ENCODE measurements at regions not wholly inside any gene's neighbourhood (a gene's known extent, or its start where the extent isn't known, plus 50 kb on each side); places are given as distances from the start of the nearest gene placed in this dataset.
"Not testable (repeated sequence)": the region's sequence is repeated elsewhere in the genome, so short reads cannot be mapped to it uniquely, and the experiment has no call there.

DNA sequence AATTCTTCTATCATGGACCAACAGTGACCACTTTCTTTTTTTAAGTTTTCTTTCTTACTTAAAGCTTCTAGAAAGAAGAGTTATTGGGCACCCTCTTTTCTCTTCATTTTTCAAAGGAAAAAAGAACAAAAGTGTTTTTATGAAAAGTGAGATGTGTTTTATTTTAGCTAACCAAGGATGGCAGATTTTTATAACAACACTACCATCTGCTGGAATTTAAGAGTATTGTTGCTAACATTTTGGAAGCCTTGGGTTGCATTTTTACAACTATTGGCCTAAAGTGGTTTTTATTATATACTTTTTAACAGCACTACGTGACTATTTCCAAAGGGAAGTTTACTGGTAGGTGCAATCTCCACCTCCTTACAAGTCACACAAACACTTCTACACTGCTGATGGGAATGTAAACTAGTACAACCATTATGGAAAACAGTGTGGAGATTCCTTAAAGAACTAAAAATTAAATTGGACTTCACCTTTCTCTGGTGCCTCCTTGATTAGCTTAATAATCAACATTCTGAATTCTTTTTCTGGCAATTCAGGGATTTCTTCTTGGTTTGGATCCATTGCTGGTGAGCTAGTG is 237.7 kb upstream of the AGTR1 start:
- no peak for DNase-seq

DNA sequence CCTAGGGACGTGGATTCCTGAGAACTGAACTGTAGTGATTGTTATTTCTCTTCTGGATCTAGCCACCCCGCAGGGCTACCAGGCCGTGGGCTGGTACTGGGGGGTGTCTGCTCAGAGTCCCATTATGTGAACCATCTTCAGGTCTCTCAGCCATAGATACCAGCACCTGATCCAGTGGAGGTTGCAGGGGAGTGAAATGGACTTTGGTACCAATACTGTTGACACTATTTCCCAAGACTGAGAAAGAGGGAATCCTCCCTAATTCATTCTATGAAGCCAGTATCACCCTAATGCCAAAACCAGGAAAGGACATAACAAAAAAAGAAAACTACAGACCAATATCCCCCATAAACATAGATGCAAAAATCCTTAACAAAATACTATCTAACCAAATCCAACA is 237.0 kb upstream of the AGTR1 start:
- no peak for DNase-seq

DNA sequence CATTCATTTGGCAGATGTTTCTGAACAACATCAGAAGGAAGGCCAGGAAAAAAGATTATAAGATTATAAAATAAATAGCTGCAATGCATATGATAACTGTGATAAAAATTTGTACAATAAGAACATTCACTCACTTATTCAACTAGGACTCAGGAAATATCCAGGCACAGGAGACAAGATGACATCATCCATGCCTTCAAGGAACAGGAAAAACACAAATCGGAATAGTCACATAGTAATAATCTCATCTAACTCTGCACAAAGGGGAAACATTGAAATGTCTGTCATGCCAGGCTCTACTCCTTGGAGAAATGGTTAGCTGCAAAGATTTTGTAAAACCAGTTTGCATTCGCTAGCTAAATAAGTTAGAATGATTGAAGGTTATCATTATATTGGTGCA is 233.5 kb upstream of the AGTR1 start:
- DNase-seq = no peak

DNA sequence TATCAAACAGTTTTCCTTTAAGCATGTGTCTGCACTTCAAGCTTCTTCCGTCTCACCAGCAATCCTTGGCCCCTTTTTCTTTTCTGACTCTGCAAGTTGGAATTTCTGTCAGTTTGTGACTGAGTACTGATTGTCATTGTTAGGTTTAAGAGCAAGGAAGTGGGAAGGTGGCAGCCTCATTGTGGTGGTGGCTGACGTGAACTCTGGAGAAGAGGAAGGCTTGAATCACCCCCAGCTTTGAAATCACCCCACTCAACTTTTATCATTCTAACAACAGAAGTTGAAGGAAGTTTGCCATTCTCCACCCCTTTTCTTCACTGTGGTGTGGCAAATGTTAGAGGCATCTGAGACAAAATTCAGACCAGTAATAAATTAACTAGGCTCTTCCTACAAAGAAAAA is 231.6 kb upstream of the AGTR1 start:
- no peak for DNase-seq

DNA sequence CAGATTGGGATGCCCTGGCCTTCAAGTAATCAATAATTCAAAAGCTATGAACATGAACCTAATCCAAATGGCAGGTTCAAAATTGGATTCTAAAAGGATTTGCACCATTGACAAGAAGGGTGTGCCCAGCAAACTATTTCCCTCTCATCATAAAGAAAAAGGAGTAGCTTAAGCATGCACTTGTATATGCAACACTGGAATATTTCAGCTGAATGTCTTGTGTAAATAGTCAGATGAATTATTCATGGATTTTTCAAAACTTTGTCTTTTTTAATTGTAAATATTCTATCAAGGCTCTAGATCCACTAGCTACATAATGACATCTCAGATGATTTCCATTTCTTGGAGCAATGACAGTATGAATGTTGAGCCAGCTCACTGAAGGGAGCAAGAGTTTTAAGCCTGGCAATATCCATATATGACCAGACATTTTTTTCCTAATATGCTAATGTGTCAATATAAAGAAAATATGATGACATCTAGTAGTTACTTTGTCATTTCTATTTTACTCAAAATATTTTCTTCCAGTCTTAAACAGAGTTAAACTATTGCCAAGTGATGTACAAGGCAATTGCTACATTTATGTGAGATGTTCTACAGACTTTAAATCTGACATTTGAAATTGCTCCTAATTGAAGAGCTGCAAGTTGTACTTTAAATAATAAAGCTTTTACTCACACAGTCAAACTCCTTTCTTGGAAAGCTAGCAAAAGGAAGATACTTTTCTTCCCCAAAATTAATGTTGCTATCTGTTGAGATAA is 230.5 kb upstream of the AGTR1 start:
- no peak for DNase-seq

DNA sequence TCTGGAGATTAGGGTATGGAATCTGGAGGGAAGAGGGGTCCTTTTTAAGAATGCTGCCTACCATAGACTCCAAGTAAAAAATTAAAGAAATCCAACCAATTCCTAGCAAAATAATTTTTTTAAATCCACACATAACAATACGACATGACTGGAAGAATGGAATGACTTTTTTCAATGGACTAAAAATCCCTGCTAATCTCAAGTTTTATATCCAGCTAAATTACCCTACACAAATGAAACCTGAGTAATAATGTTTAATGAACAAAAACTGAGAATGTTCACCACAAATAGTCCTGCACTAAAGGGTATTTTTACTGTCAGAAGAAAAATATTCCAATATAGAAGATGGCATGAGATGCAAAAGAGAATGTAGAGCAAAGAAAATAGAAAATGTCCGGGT is 220.3 kb upstream of the AGTR1 start:
- DNase-seq = no peak

DNA sequence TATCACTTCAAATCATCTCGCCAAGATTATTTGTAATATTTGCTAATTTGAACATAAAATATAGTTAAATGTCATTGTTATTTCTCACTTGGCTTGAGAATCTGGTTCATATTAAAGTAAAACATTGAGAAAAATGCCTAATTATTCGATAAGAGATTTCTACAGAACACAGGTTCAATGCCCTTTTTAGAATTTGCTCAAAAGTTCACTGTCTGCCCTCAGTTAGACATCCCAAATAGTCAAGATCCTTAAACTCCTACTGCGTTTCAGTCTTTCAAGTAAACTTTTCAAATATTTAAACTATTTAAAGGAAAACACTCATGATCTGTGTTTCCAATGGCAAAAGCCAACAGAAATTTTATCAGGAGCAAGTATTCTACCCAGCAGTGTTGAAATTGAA is 204.1 kb upstream of the AGTR1 start:
- no peak for DNase-seq

DNA sequence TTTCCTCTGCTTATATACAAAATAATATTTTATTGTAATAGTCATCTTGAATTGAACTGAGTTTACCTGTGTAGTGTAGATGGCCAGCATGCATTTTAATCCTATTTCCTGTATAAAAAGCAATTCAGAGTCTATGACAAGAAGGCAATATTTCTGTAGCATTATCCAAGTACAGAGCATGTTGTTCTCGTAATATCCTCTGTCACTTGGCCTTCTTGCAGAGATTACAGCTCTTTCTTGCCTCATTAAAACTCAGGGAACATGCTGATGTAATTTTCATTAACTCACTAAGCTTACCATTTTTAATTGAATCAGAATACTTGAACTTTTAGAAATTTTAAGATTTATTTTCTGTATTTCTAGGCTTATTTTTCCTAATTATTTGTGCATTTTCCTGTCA is 203.3 kb upstream of the AGTR1 start:
- DNase-seq = no peak

DNA sequence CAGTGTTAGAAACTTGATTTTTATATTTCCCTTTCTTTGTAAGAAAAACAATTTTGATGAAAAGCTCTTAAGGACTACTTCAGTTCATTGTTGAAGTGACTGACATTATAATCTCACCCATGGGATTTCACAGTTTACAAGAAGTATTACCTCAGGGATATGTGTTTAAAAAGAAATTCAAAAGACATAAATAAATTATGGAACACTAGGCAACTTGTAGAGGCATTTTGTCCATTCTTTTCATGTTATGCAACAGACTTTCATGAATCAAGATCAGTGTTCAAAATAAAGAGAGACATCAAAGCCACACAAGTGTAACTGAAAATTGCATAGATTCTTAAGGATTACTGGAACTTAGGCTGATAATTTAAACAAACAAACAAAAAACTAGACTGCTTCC is 196.8 kb upstream of the AGTR1 start:
- DNase-seq = no peak

DNA sequence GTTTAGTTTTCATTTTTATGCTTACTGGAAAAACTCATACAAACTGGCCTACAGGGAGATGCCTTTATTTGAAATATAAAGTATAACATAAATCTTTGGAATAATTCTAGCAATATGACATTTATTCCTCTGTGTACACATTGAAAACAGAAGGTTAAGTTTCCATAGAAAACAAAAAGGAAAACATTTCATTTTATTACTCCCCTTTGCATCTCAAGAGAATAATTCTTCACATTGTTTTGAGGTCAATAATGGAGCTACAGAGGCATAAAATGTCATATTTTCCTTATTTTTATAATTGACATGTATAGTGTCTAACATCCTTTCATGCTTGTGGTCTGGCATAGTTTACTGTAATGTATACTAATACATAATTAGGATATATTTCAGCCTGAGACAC is 187.6 kb upstream of the AGTR1 start:
- no peak for DNase-seq

DNA sequence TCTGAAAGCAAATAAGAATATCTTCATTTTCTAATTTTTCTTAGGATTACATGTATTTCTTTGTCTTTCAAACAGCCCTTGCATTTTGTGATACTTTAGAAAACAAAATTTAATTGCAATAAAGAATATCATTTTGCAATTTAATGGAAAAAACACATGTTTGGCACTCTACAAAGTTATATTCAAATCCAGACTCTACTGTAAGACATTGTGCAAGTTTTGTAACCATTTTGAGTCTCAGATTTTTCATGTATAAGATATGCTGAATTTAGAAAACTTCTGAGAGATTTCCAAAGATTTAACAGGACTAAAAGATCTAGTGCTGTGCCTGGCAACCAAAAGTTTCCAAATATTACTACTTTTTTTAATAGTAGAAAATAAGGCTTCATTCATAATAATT is 187.1 kb upstream of the AGTR1 start:
- DNase-seq = no peak

DNA sequence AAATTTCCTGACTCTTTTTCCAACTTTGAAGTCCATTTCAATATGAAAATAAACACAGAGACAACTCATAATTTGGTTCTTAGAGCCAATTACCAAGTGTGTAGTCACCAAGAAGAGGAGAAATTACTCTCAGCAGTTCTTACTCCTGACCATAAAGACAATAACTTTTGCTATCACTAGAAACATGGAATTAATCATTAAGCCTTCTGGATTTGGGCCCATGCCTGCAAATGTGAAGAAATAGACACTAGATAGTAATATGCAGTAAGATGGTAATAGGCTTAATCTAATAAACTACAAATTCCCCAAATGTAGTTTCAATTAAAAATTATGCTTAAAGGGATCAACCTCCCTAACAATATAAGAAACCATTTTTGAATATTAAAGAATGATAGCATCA is 185.1 kb upstream of the AGTR1 start:
- no peak for DNase-seq

DNA sequence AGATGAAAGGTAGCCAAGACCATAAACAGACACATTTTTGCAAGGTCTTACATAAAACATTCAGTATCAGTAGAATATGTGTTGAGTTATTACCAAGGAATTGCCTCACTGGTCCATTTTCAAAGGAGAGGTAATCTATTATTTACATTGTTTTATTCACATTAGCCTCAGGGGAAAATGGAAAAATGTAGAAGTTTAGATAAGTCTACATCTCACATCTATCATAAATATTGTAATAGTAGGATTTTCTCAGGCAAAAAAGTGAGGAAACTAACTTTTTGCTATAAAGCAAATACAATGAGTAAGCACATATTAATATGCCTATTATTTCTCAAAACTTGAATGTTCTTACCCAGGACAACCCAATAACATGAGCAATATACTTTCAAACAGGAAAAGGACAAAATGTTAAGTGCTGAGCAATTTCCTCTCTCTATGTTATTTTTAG is 184.6 kb upstream of the AGTR1 start:
- no peak for DNase-seq

DNA sequence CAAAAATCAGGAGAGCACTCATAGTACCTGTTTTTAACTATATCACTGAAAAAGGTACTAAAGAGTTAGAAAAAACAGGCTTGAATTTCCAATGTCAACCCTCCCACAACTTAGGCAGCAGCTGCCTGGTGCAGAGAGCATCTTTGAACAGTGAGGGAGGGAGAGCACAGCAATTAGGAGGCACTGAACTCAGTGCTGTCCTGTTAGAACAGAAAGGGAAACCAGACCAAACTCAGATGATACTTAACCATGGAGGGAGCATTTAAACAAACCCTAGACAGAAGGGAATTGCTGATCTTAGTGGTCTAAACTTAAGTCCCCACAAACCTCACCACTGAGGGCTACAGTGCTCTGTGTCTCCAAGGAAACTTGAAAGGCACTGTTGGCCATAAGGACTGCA is 179.2 kb upstream of the AGTR1 start:
- DNase-seq = no peak

DNA sequence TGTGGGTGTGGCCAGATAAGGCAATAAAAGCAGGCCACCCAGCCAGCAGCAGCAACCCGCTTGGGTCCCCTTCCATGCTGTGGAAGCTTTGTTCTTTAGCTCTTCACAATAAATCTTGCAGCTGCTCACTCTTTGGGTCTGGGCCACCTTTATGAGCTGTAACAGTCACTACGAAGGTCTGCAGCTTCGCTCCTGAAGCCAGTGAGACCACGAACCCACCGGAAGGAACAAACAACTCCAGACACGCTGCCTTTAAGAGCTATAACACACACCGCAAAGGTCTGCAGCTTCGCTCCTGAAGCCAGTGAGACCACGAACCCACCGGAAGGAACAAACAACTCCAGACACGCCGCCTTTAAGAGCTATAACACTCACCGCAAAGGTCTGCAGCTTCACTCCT is 172.1 kb upstream of the AGTR1 start:
- DNase-seq = not testable (repeated sequence)

DNA sequence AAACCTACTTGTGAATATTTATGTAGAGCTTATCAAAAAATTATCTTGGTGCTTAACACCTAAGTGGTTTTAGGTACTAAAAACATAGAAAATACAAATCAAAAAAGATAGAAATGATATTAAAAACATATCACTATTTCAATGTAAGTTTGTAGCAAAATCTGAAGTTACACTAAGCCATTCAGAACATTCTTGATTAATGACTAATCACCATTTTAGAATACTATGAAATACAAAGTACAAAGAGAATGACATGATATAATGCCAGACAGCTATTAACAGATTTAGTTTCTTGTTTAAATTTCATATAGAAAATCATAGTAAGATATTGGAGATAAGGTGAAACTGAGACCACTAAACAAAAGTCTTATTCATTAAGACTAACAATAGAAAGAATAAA is 169.7 kb upstream of the AGTR1 start:
- DNase-seq = no peak

DNA sequence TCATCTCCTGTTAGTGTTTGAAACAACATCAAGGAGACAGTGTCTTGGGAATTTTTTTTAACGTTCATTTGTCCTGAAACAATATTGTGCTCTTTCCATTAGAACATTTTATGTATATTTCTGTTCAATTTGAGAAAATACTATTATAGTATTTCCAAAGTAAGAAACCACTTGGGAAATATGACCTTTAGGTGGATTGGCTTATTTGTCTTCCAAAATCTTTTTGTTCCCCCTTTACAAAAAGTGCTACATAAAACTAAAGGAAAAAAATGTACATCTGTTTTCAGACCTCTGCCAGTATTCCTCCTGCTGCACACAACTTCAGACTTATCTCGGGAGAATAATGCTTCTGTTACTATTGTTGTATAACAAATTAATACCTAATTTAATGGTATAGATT is 165.9 kb upstream of the AGTR1 start:
- DNase-seq = no peak

DNA sequence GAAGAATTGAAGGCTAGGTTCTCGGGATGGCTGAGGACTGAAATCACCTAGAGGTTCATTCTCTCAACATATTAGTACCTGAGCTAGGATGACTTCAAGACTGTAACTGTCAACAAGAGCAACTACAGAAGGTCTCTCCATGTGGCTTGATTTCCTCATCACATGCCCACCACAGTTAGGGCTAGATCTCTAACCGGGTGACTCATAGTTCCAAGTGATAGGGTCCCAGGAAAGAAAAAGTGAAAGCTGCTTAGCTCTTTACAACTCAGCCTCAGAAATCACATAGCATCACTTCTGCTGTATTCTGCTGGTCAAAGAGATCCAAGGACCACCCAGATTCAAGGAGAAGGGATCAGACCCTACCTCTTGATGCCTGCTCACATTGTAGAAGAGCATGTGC is 165.4 kb upstream of the AGTR1 start:
- DNase-seq = no peak

DNA sequence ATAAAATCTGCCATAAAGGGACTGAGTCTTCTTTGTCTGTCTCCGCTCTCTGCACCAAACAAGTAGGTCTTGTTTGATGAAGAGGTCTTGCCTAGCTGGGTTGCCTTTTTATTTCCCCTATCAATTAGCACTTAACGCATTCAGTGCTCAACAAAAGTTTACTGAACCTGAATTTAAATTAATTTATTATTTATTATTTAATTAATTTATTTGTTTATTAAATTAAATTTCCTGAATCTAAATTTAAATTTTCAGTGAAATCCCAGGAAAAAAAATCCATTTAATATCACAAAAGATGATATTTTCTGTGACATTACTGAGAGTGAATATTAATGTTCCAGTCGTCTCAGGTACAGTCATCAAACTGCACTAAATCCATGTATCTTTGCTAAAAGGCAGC is 164.9 kb upstream of the AGTR1 start:
- DNase-seq = no peak

DNA sequence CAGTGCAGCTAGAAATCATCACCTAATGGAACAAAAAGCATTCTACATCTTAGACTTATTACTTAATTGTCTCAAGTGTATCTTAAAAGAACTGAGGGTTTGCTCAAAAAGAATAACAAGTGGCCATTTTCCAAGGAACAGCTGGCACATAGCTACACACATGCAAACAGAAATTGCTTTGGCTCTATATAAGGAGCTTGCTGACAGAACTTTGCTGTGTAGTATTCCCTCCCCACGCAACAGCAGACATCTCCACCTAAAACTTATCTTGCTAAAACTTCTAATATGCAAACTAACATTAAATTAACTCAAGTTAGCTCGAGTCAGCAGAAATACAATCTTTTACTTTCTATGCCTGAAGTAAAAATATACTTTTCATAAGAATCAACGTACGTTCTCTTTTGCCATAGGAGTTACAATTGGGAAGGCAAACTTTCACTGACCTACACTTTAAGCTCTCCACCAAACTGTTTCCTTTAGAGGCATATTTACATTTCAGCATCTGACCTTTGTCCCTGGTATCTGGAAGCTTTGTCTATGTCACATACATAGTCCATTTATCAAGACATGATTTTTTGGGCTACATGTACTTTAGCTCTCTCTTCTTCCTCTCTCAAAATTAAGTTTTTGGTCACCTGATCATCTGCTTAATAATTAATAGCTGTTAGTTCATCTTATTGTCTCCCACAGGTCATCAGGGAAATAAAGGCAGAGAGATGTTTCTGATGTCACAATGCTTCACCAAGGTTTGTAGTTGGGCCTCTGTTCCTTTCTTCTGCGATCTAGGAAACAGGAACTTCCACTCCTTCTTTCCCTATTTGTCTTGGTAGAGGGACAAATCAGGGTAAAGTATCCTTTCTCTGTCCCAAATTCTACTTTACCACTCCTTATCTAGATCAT is 163.4 kb upstream of the AGTR1 start:
- no peak for DNase-seq

DNA sequence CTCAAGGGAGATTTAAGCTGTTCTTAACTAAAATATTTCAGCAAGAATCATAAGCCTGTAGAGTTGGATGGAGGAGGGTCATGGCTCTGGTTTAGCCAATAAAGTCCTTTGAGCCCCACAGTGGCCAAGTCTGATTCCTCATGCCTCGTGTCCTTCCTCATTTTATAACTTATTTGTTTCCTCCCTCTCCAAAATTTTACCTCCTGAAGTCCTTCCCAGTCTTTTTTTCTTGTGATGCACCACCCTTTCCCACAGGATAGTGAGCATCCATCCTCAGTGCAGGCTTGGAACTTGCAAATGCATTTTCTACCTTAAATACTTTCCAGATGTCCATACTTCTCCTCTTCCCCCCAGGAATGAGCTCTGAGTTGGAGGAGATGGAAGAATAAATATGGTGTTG is 162.7 kb upstream of the AGTR1 start:
- no peak for DNase-seq

DNA sequence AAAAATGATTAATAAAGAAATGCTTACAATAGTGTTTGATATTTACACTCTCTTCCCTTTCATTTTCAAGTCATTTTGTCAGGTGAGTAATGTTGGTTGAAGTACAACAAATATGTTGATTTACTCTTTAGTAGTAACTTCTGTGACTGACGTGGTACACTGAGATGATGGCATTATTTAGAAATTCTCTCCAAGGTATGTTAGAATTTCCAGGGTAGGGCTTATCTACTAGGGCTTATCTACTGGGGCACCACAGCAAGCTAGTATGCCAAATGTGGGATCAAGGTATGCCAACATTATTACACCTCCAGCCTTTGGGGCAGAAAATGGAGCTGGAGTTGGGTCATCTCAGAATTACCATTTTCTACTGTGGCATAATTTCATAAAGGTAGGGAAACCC is 157.4 kb upstream of the AGTR1 start:
- DNase-seq = no peak

DNA sequence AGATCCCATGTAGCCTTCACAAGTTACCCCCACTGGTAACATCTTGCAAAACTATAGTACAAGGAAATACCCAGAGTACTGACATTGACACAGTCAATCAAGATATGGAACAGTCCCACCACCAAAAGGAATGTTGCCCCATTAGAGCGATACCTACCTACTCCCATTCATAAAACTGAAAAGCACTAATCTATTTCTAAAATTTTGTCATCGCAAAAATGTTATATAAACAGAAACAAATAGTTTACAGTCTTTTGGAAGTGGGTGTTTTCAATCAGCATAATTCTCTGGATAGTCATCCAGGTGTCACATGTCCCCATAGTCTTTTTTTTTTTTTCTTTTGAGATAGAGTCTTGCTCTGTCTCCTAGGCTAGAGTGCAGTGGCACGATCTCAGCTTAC is 156.9 kb upstream of the AGTR1 start:
- DNase-seq = no peak

All from anterior cingulate cortex (tissue), 58 donors.